Ishikawa (cell line): ENCODE measurements at regions not wholly inside any gene's neighbourhood (a gene's known extent, or its start where the extent isn't known, plus 50 kb on each side); places are given as distances from the start of the nearest gene placed in this dataset.
A peak's percentile ranks its signal among the peaks of the same experiment; 100 is the strongest.

Experiments used
- CEBPB ChIP-seq: IDR thresholded peaks from 2 replicates; pipeline ENCODE4 v1.6.1; 2012
- CREB1 ChIP-seq: IDR thresholded peaks from 2 replicates; pipeline ENCODE4 v1.6.1; 2012; ENCODE audit warnings: low read depth
- EGR1 ChIP-seq: IDR thresholded peaks from 2 replicates; pipeline ENCODE4 v1.6.1; 2012
- EP300 ChIP-seq: IDR thresholded peaks from 2 replicates; pipeline ENCODE4 v1.6.1; 2012; ENCODE audit warnings: borderline replicate concordance
- FOXM1 ChIP-seq: IDR thresholded peaks from 2 replicates; pipeline ENCODE4 v1.6.1; 2012; ENCODE audit warnings: low read depth, borderline replicate concordance
- NFIC ChIP-seq: IDR thresholded peaks from 2 replicates; pipeline ENCODE4 v1.6.1; 2012
- RAD21 ChIP-seq: IDR thresholded peaks from 2 replicates; pipeline ENCODE4 v1.6.1; 2012; ENCODE audit warnings: low read depth
- TAF1 ChIP-seq: IDR thresholded peaks from 2 replicates; pipeline ENCODE4 v1.6.1; 2012; ENCODE audit warnings: low read depth, mild to moderate bottlenecking
- TCF12 ChIP-seq: IDR thresholded peaks from 2 replicates; pipeline ENCODE4 v1.6.1; 2012; ENCODE audit warnings: low read depth
- TEAD4 ChIP-seq: IDR thresholded peaks from 2 replicates; pipeline ENCODE4 v1.6.1; 2012
- YY1 ChIP-seq: IDR thresholded peaks from 2 replicates; pipeline ENCODE4 v1.6.1; 2012; ENCODE audit warnings: low read depth
- ZBTB7A ChIP-seq: IDR thresholded peaks from 2 replicates; pipeline ENCODE4 v1.6.1; 2012; ENCODE audit warnings: low read depth
- TF ChIP-seq, protein P1 (sequence below): IDR thresholded peaks from 2 replicates; pipeline ENCODE4 v1.6.1; 2012
- TF ChIP-seq, protein P2 (sequence below): IDR thresholded peaks from 2 replicates; pipeline ENCODE4 v1.6.1; 2012
- TF ChIP-seq, protein P3 (sequence below): IDR thresholded peaks from 2 replicates; pipeline ENCODE4 v1.6.1; 2012; ENCODE audit warnings: low read depth, mild to moderate bottlenecking

GRCh38 chr6:56807989-56808337 is 146.9 kb upstream of the BEND6 start:
- TF ChIP-seq FOXM1 (no peak), TAF1 (no peak), EP300 (no peak), YY1 (no peak), ZBTB7A (no peak), CEBPB (no peak), TCF12 (no peak), TEAD4 (no peak), RAD21 (no peak)
- TF ChIP-seq, protein P1, sequence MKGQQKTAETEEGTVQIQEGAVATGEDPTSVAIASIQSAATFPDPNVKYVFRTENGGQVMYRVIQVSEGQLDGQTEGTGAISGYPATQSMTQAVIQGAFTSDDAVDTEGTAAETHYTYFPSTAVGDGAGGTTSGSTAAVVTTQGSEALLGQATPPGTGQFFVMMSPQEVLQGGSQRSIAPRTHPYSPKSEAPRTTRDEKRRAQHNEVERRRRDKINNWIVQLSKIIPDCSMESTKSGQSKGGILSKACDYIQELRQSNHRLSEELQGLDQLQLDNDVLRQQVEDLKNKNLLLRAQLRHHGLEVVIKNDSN = no peak
- TF ChIP-seq, protein P2, sequence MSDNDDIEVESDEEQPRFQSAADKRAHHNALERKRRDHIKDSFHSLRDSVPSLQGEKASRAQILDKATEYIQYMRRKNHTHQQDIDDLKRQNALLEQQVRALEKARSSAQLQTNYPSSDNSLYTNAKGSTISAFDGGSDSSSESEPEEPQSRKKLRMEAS = no peak

GRCh38 chr6:56807326-56807988 is 147.4 kb upstream of the BEND6 start:
- no peak for TF ChIP-seq NFIC
- TF ChIP-seq, protein P2 = no peak
- no peak for TF ChIP-seq CREB1
- no peak for TF ChIP-seq RAD21
- TF ChIP-seq, protein P3, sequence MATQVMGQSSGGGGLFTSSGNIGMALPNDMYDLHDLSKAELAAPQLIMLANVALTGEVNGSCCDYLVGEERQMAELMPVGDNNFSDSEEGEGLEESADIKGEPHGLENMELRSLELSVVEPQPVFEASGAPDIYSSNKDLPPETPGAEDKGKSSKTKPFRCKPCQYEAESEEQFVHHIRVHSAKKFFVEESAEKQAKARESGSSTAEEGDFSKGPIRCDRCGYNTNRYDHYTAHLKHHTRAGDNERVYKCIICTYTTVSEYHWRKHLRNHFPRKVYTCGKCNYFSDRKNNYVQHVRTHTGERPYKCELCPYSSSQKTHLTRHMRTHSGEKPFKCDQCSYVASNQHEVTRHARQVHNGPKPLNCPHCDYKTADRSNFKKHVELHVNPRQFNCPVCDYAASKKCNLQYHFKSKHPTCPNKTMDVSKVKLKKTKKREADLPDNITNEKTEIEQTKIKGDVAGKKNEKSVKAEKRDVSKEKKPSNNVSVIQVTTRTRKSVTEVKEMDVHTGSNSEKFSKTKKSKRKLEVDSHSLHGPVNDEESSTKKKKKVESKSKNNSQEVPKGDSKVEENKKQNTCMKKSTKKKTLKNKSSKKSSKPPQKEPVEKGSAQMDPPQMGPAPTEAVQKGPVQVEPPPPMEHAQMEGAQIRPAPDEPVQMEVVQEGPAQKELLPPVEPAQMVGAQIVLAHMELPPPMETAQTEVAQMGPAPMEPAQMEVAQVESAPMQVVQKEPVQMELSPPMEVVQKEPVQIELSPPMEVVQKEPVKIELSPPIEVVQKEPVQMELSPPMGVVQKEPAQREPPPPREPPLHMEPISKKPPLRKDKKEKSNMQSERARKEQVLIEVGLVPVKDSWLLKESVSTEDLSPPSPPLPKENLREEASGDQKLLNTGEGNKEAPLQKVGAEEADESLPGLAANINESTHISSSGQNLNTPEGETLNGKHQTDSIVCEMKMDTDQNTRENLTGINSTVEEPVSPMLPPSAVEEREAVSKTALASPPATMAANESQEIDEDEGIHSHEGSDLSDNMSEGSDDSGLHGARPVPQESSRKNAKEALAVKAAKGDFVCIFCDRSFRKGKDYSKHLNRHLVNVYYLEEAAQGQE = no peak
- TF ChIP-seq EGR1 = no peak
- no peak for TF ChIP-seq TCF12
- no peak for TF ChIP-seq ZBTB7A
- TF ChIP-seq FOXM1 = no peak
- no peak for TF ChIP-seq EP300
- TF ChIP-seq CEBPB = no peak
- TF ChIP-seq YY1 = no peak
- no peak for TF ChIP-seq TAF1

DNA sequence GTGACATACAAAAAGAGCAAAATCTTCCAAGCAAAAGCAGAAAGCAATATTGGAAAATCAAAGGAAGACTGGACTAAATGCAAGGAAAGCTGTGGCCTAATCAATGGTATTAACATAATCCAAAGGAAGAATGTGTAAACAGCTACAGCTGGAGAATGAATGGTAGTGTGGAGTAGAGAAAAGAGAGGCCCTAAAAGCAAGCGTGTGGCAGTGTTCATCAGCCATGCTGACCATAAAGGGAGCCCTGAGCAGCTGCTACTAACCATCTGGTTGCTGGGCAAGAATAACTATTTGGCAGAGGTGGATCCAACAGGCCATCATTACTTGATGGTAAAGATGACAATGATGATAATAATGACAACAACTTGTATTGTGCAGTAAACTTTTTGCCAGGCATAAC is 148.5 kb upstream of the BEND6 start:
- TF ChIP-seq, protein P2 = no peak
- TF ChIP-seq TEAD4 (no peak), ZBTB7A (no peak), YY1 (no peak), TAF1 (no peak), CEBPB (no peak), EGR1 (no peak)
- TF ChIP-seq, protein P3 = no peak

DNA sequence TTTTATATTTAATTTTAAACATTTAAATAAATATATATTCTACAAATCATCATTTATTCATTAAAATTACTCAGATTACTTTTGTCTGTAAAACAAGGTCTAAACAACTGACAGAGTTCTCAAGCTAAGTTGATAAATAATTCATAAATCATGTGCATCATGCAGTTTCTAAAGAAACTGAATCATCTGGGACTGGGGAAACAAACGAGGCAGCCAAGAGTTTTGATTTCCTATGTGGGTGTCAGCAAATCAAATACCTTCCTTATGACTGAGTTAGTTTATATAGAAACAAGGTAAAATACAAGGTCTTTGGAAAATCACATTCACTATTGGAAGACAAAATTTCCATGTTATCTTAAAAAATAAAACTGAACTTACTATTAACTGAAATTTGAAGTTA is 149.9 kb upstream of the BEND6 start:
- no peak for TF ChIP-seq CEBPB
- TF ChIP-seq TAF1 = no peak
- TF ChIP-seq EGR1 = no peak

DNA sequence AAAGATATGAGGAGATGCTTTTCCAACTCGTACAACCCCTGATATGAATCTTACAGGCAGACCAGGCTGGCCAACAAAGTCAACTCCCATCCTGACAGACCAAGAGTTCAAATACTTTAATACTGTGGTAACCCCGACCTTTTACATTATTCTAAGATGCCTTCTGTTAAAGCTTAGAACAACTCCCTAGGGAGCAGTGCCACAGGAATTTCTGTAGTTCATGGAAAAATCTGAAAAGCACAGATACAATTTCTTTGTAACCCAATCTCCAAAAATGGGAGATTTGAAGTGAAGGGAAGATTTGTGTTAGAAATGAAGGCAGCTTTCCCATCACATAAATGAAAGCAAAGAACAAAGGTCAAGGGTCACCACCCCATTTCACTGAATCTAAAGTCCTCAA is 151.3 kb upstream of the BEND6 start:
- TF ChIP-seq TAF1 = no peak
- no peak for TF ChIP-seq TEAD4
- TF ChIP-seq TCF12 = no peak
- TF ChIP-seq EGR1 = no peak
- TF ChIP-seq, protein P1 = no peak
- TF ChIP-seq CEBPB = no peak
- TF ChIP-seq EP300 = no peak

- TF ChIP-seq NFIC = peak; percentile 49
- TF ChIP-seq, protein P3 = no peak
Measured at GRCh38 chr6:56802584-56802983, 152.3 kb upstream of the BEND6 start.
